GM10266 (cell line): ENCODE measurements at regions not wholly inside any gene's neighbourhood (a gene's known extent, or its start where the extent isn't known, plus 50 kb on each side); places are given as distances from the start of the nearest gene placed in this dataset.

Source experiments
- DNase-seq: peaks from one replicate; pipeline ENCODE4 v3.0.0; 2012; ENCODE audit errors: extremely low spot score
- CTCF ChIP-seq: IDR thresholded peaks from 2 replicates; pipeline ENCODE4 v1.5.1; 2012; ENCODE audit warnings: mild to moderate bottlenecking, low read depth; ENCODE audit not compliant: control insufficient read depth, insufficient read depth; ENCODE audit errors: missing control alignments

- TF ChIP-seq CTCF, result no peak
Measured at GRCh38 chr6:126784161-126784790, 334.2 kb upstream of the RSPO3 start.

GRCh38 chr6:126786262-126786661 is 332.2 kb upstream of the RSPO3 start:
- no peak for TF ChIP-seq CTCF
- no peak for DNase-seq

More at GRCh38 chr6:126784161-126784790, 334.2 kb upstream of the RSPO3 start:
- DNase-seq, result no peak

GRCh38 chr6:126787635-126788034 is 330.8 kb upstream of the RSPO3 start:
- TF ChIP-seq CTCF, result no peak
- DNase-seq, result no peak

- TF ChIP-seq CTCF, result no peak
- no peak for DNase-seq
Measured at GRCh38 chr6:126788861-126789365, 329.6 kb upstream of the RSPO3 start.

- TF ChIP-seq CTCF, result no peak
- DNase-seq, result no peak
Measured at GRCh38 chr6:126792340-126793085, 326.0 kb upstream of the RSPO3 start.

- TF ChIP-seq CTCF, result no peak
- no peak for DNase-seq
Measured at GRCh38 chr6:126795161-126795560, 323.3 kb upstream of the RSPO3 start.

GRCh38 chr6:126797981-126798380 is 320.5 kb upstream of the RSPO3 start:
- no peak for DNase-seq
- TF ChIP-seq CTCF, result no peak
